Osteocyte (in vitro differentiated cells): ENCODE measurements at regions not wholly inside any gene's neighbourhood (a gene's known extent, or its start where the extent isn't known, plus 50 kb on each side); places are given as distances from the start of the nearest gene placed in this dataset.

ENCODE experiments used
- DNase-seq: peaks from one replicate; pipeline ENCODE4 v3.0.0; 2021; ENCODE audit warnings: mixed read lengths; ENCODE audit not compliant: unreplicated experiment; ENCODE audit errors: extremely low spot score
- H3K27ac Mint-ChIP-seq: one replicate; pipeline ENCODE4 v1.8.0; 2021; ENCODE audit warnings: mild to moderate bottlenecking, mixed read lengths; ENCODE audit not compliant: unreplicated experiment
- H3K27me3 Mint-ChIP-seq: one replicate; pipeline ENCODE4 v1.8.0; 2021; ENCODE audit warnings: mixed read lengths; ENCODE audit not compliant: unreplicated experiment
- H3K36me3 Mint-ChIP-seq: one replicate; pipeline ENCODE4 v1.8.0; 2021; ENCODE audit warnings: mixed read lengths; ENCODE audit not compliant: unreplicated experiment
- H3K4me1 Mint-ChIP-seq: one replicate; pipeline ENCODE4 v1.8.0; 2021; ENCODE audit warnings: mixed read lengths; ENCODE audit not compliant: unreplicated experiment
- H3K4me3 Mint-ChIP-seq: one replicate; pipeline ENCODE4 v1.8.0; 2021; ENCODE audit warnings: mild to moderate bottlenecking, moderate library complexity, mixed read lengths; ENCODE audit not compliant: unreplicated experiment
- H3K9me3 Mint-ChIP-seq: one replicate; pipeline ENCODE4 v1.8.0; 2021; ENCODE audit warnings: mixed read lengths; ENCODE audit not compliant: unreplicated experiment
- TF ChIP-seq, protein P1 (sequence below): fragments of 200-600 bp; sonication (generic); IDR thresholded peaks from 2 replicates; pipeline ENCODE4 v1.5.0; 2021; ENCODE audit warnings: antibody characterized with exemption, mild to moderate bottlenecking, moderate library complexity

DNA sequence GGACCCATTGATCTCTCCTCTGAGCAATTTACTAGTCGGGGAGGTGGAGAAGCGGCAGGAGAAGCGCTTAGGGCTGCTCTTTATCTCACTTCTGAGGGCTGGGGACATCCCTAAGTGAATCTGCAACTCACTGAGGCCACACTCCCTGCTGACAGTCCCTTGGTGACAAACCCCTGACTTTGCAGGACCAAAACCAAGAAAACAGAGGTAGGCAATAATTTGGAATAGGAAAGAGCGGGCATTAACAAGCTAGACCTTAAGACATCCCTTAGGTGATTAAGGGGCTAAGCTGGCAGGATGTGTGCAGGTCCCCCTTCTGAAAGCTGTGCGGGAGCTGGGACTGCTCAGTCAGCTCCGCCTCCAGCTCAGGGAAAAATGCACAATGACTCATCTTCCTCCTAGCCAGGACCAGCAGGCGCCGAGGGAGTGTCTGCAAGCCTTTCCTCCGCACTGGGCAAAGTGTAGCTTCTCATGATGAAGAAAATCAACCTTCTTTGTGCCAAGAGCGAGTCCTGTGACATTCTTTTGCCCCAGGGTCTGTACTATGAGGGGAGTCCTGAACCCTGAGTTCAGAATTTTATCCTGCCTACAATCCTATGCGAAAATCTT, 63.3 kb downstream of the BOD1L2 start:
- Mint-ChIP-seq H3K27ac (no peak overlapping the region), H3K27me3 (peaks cover 4% of the 10 kb centered on the region), H3K9me3 (no peaks in the 10 kb centered on the region), H3K4me1 (peaks cover 9% of the 10 kb centered on the region), H3K36me3 (no peaks in the 10 kb centered on the region), H3K4me3 (no peak overlapping the region)
- TF ChIP-seq, protein P1, sequence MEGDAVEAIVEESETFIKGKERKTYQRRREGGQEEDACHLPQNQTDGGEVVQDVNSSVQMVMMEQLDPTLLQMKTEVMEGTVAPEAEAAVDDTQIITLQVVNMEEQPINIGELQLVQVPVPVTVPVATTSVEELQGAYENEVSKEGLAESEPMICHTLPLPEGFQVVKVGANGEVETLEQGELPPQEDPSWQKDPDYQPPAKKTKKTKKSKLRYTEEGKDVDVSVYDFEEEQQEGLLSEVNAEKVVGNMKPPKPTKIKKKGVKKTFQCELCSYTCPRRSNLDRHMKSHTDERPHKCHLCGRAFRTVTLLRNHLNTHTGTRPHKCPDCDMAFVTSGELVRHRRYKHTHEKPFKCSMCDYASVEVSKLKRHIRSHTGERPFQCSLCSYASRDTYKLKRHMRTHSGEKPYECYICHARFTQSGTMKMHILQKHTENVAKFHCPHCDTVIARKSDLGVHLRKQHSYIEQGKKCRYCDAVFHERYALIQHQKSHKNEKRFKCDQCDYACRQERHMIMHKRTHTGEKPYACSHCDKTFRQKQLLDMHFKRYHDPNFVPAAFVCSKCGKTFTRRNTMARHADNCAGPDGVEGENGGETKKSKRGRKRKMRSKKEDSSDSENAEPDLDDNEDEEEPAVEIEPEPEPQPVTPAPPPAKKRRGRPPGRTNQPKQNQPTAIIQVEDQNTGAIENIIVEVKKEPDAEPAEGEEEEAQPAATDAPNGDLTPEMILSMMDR: no peak
- DNase-seq: no peak

DNA sequence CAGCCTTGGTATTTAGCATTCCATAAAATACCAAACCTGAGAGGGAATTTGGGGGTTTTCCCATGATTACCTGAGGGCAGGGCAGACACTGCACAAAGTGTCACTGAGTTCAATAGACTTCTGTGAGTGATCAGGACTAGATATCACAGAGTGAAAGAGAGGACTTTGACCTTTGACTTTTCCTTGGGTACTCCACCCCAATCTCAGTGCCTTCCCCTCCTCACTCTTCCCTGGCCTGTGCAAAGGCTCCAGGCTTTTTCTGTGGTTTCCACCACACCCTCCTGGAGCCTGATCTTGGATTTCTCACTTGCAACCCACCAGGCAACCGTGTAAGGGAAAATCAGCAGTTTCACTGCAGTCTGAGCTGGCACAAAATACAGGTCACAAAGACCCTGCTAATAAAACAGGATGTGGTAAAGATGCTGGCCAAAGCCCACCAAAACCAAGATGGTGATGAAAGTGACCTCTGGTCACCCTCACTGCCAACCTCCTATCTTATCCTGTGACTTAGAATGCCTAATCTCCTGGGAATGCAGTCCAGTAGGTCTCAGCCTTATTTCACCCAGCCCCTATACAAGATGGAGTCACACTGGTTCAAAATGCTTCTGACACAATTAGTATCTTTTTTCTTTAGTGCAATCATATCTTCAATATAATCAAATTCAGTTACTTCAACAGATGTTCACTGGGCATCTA, 64.0 kb downstream of the BOD1L2 start:
- DNase-seq: no peak

DNA sequence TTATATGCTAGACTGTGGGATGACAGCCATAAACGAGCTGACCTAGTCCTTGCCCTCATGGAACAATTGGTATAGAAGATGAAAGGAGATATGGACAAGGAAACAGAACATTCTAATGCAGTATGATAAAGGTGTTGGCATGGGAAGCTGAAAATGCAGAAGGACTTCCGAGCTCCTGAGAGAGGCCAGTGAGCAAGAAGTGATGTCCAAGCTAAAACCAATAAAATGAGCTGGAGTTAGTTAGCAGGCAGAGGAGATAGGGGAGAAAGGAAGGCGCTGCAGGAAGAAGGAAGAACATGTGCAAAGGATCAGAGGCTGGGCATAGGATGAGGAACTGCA, 64.5 kb downstream of the BOD1L2 start:
- Mint-ChIP-seq H3K27ac (no peak overlapping the region), H3K4me1 (peaks cover 9% of the 10 kb centered on the region), H3K27me3 (peaks cover 4% of the 10 kb centered on the region), H3K36me3 (no peaks in the 10 kb centered on the region), H3K4me3 (no peak overlapping the region), H3K9me3 (no peaks in the 10 kb centered on the region)
- TF ChIP-seq, protein P1: no peak
- DNase-seq: no peak

More for the DNA sequence above, 64.0 kb downstream of the BOD1L2 start:
- Mint-ChIP-seq H3K27me3 (peaks cover 4% of the 10 kb centered on the region), H3K9me3 (no peaks in the 10 kb centered on the region), H3K36me3 (no peaks in the 10 kb centered on the region), H3K4me1 (peaks cover 9% of the 10 kb centered on the region), H3K4me3 (no peak overlapping the region), H3K27ac (no peak overlapping the region)
- TF ChIP-seq, protein P1: no peak

DNA sequence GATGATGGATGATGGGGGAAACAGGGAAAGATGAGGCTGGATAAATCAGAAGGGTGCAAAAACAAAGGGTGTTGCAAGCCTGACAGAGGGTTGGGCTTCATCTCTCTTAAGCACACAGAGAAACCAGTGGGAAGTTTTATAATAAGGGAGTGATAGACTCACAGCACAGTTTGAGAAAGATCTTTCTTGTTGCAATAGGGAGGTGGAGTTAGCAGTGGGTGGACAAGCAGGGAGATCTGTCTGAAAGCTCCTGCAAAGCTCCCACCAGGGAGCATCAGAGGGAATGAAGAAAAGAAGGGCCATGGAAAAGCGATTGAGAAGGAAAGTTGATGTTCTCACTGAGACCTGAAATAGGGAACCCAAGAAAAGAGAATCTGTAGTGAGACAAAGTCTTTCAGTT, 64.9 kb downstream of the BOD1L2 start:
- Mint-ChIP-seq H3K36me3 (no peaks in the 10 kb centered on the region), H3K9me3 (no peaks in the 10 kb centered on the region), H3K27ac (no peak overlapping the region), H3K4me3 (no peak overlapping the region), H3K4me1 (peaks cover 9% of the 10 kb centered on the region), H3K27me3 (peaks cover 4% of the 10 kb centered on the region)
- no peak for DNase-seq
- TF ChIP-seq, protein P1: no peak

DNA sequence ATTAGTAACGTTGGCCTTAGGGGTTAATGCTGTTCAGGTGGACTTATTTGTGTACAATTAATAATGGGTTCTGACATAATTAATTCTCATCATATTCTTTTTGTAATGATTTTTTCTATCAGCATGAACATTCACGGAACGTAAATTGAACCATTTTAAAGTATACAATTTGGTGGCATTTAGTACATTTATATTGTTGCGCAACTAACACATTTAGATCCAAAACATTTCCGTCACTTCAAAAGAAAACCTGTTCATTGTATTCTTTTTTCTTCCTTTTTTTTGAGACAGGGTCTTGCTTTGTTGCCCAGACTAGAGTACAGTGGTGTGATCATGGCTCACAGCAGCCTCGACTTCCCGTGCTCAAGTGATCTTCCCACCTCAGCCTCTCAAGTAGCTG, 65.8 kb downstream of the BOD1L2 start:
- Mint-ChIP-seq H3K4me1 (peaks cover 9% of the 10 kb centered on the region), H3K36me3 (no peaks in the 10 kb centered on the region), H3K27ac (no peak overlapping the region), H3K9me3 (no peaks in the 10 kb centered on the region), H3K4me3 (no peak overlapping the region), H3K27me3 (peaks cover 4% of the 10 kb centered on the region)
- TF ChIP-seq, protein P1: no peak
- no peak for DNase-seq
